Glutamatergic neuron (in vitro differentiated cells): ENCODE measurements at regions not wholly inside any gene's neighbourhood (a gene's known extent, or its start where the extent isn't known, plus 50 kb on each side); places are given as distances from the start of the nearest gene placed in this dataset.

Source experiments
- DNase-seq: peaks from one replicate; pipeline ENCODE4 v3.0.0; 2022
- H3K27ac Mint-ChIP-seq: one replicate; pipeline ENCODE4 v1.8.0; 2020; ENCODE audit warnings: mild to moderate bottlenecking, mixed read lengths, inconsistent platforms; ENCODE audit not compliant: unreplicated experiment
- H3K27me3 Mint-ChIP-seq: one replicate; pipeline ENCODE4 v1.8.0; 2020; ENCODE audit warnings: mild to moderate bottlenecking, moderate library complexity, mixed read lengths, inconsistent platforms; ENCODE audit not compliant: unreplicated experiment
- H3K36me3 Mint-ChIP-seq: one replicate; pipeline ENCODE4 v1.8.0; 2020; ENCODE audit warnings: mild to moderate bottlenecking, mixed read lengths, inconsistent platforms; ENCODE audit not compliant: unreplicated experiment
- H3K4me1 Mint-ChIP-seq: one replicate; pipeline ENCODE4 v1.8.0; 2020; ENCODE audit warnings: mild to moderate bottlenecking, low read depth, mixed read lengths, inconsistent platforms; ENCODE audit not compliant: unreplicated experiment
- H3K4me3 Mint-ChIP-seq: one replicate; pipeline ENCODE4 v1.8.0; 2020; ENCODE audit warnings: mild to moderate bottlenecking, mixed read lengths, inconsistent platforms; ENCODE audit not compliant: unreplicated experiment
- H3K9me3 Mint-ChIP-seq: one replicate; pipeline ENCODE4 v1.8.0; 2020; ENCODE audit warnings: mild to moderate bottlenecking, moderate library complexity, mixed read lengths, inconsistent platforms; ENCODE audit not compliant: unreplicated experiment
- TF ChIP-seq, protein P1 (sequence below): fragments of 200-600 bp; sonication (generic); IDR thresholded peaks from one replicate; pipeline ENCODE4 v1.5.0; 2021; ENCODE audit not compliant: partially characterized antibody, unreplicated experiment

DNA sequence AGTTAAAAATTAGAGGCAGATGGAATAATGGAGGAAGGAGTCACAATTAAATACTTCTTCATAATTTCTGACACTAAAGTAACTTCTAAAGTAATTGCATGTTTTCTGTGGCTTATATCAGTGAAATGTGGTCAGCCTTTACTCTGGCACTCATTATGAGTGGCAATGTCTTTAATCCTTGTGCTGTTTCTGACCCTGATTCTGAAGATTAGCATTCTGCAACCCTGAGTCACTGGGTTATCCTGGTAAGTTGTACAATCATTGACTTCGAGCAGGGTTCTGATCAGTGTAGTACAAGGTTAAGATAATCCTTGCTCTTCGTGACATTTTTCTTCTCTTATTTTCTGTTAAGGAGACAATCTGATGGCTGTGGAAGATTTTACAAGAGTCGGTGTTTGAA, 379.4 kb upstream of the RORB start:
- TF ChIP-seq, protein P1, sequence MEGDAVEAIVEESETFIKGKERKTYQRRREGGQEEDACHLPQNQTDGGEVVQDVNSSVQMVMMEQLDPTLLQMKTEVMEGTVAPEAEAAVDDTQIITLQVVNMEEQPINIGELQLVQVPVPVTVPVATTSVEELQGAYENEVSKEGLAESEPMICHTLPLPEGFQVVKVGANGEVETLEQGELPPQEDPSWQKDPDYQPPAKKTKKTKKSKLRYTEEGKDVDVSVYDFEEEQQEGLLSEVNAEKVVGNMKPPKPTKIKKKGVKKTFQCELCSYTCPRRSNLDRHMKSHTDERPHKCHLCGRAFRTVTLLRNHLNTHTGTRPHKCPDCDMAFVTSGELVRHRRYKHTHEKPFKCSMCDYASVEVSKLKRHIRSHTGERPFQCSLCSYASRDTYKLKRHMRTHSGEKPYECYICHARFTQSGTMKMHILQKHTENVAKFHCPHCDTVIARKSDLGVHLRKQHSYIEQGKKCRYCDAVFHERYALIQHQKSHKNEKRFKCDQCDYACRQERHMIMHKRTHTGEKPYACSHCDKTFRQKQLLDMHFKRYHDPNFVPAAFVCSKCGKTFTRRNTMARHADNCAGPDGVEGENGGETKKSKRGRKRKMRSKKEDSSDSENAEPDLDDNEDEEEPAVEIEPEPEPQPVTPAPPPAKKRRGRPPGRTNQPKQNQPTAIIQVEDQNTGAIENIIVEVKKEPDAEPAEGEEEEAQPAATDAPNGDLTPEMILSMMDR, result no peak
- Mint-ChIP-seq H3K27ac (no peak overlapping the region), H3K27me3 (no peaks in the 10 kb centered on the region), H3K4me3 (no peak overlapping the region), H3K4me1 (peaks cover 3% of the 10 kb centered on the region), H3K36me3 (no peaks in the 10 kb centered on the region), H3K9me3 (peaks cover 2% of the 10 kb centered on the region)
- DNase-seq, result no peak

DNA sequence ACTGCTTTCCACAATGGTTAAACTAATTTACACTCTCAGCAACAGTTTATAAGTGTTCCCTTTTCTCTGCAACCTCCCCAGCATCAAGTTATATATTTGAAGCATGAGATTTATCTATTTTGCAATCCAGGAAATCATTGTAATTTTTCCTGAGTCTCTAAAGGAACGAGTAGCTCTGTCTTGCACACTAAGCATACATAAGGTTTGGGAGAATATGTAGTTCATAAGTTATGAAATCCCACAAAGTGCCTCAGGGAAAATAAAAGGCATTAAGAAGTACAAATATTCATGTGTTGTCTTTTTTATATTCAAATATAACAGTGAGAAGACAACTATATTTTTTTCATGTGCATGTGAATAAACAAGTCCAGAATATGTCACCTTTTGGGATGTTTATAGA, 377.1 kb upstream of the RORB start:
- peaks cover 3% of the 10 kb centered on the region for H3K4me1 Mint-ChIP-seq
- H3K4me3 Mint-ChIP-seq, result no peak overlapping the region
- TF ChIP-seq, protein P1, result no peak
- no peak for DNase-seq
- H3K27ac Mint-ChIP-seq, result no peak overlapping the region
- H3K27me3 Mint-ChIP-seq, result no peaks in the 10 kb centered on the region
- H3K9me3 Mint-ChIP-seq, result peaks cover 2% of the 10 kb centered on the region
- H3K36me3 Mint-ChIP-seq, result no peaks in the 10 kb centered on the region

DNA sequence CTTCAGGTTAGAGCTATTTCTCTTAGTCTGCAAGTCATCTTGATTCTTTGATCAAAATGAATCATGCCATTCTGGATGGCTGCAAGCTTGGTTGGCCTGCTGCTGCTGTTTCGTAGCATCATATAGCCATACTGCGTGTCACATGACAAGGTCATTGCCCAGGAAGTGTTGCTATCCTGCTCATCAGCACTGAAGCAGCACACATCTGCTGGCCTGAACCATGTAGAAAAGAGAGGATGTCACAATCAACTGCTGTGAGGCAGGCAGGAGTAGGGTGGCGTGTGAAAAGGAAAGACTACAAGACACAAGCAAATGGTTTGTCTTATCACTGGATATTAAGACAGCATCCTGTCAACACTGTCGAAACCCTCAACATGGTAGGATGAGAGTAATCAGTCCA, 376.7 kb upstream of the RORB start:
- Mint-ChIP-seq H3K27ac (no peak overlapping the region), H3K4me3 (no peak overlapping the region)

DNA sequence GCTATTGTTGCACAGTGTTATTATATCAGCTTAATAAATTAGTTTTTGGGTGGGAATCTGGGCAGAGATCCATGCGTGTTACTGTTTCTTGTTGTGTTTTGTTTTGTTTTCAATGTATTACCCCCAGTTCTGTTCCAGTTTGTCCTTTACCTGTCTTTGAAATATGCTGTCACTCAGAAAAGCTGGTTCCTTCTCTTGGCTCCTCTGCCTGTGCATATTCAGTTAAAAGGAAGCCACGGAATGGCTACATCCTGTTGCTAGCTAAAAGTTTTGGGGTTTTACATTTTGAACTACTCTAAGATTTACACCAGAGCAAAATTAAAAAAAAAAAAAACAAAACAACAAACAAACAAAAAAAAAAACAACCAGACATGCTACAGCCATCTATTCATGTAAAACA, 374.9 kb upstream of the RORB start:
- H3K9me3 Mint-ChIP-seq, result peaks cover 2% of the 10 kb centered on the region
- H3K27ac Mint-ChIP-seq, result no peak overlapping the region
- no peak for DNase-seq
- TF ChIP-seq, protein P1, result no peak
- H3K4me3 Mint-ChIP-seq, result no peak overlapping the region
- H3K27me3 Mint-ChIP-seq, result no peaks in the 10 kb centered on the region
- H3K4me1 Mint-ChIP-seq, result peaks cover 12% of the 10 kb centered on the region
- no peaks in the 10 kb centered on the region for H3K36me3 Mint-ChIP-seq

More for the DNA sequence above, 376.7 kb upstream of the RORB start:
- Mint-ChIP-seq H3K9me3 (peaks cover 2% of the 10 kb centered on the region), H3K4me1 (peaks cover 7% of the 10 kb centered on the region), H3K36me3 (no peaks in the 10 kb centered on the region), H3K27me3 (no peaks in the 10 kb centered on the region)
- TF ChIP-seq, protein P1, result no peak
- DNase-seq, result no peak

DNA sequence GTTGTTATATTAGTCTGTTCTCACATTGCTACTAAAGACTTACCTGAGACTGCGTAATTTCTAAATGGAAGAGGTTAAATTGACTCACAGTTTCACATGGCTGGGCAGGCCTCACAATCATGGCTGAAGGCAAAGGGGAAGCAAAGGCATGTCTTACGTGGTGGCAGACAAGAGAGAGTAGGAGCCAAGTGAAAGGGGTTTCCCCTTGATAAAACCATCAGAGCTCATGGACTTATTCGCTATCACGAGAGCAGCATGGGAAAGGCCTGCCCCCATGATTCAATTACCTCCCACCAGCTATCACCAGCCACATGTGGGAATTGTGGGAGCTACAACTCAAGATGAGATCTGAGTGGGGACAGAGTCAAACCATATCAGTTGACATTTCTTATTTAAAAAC, 374.5 kb upstream of the RORB start:
- peaks cover 2% of the 10 kb centered on the region for H3K9me3 Mint-ChIP-seq
- no peak for DNase-seq
- no peak overlapping the region for H3K27ac Mint-ChIP-seq
- H3K27me3 Mint-ChIP-seq, result peaks cover 1% of the 10 kb centered on the region
- peaks cover 12% of the 10 kb centered on the region for H3K4me1 Mint-ChIP-seq
- H3K4me3 Mint-ChIP-seq, result no peak overlapping the region
- H3K36me3 Mint-ChIP-seq, result no peaks in the 10 kb centered on the region
- TF ChIP-seq, protein P1, result no peak
